Skeletal muscle satellite cell (primary cell): ENCODE measurements at regions not wholly inside any gene's neighbourhood (a gene's known extent, or its start where the extent isn't known, plus 50 kb on each side); places are given as distances from the start of the nearest gene placed in this dataset.
"Not testable (repeated sequence)": the region's sequence is repeated elsewhere in the genome, so short reads cannot be mapped to it uniquely, and the experiment has no call there.

Experiments
- H3K27me3 ChIP-seq: 2 replicates; pipeline ENCODE4 v1.7.0; 2013; ENCODE audit warnings: low read length; ENCODE audit not compliant: control insufficient read depth, insufficient read depth
- H3K36me3 ChIP-seq: 2 replicates; pipeline ENCODE4 v1.7.0; 2013; ENCODE audit warnings: mild to moderate bottlenecking, control low read depth, low read length; ENCODE audit not compliant: insufficient read depth
- H3K4me1 ChIP-seq: 2 replicates; pipeline ENCODE4 v1.7.0; 2013; ENCODE audit warnings: low read length; ENCODE audit not compliant: control insufficient read depth, insufficient read depth
- H3K4me2 ChIP-seq: 2 replicates; pipeline ENCODE4 v1.7.0; 2013; ENCODE audit warnings: mild to moderate bottlenecking, low read length
- H3K4me3 ChIP-seq: 2 replicates; pipeline ENCODE4 v1.7.0; 2013; ENCODE audit warnings: low read length
- H3K9ac ChIP-seq: 2 replicates; pipeline ENCODE4 v1.7.0; 2013; ENCODE audit warnings: mild to moderate bottlenecking, low read depth, low read length, moderate library complexity
- H3K9me3 ChIP-seq: replicated peaks from 2 replicates; pipeline ENCODE4 v1.7.0; 2013; ENCODE audit warnings: mild to moderate bottlenecking, control low read depth, low read length

- Histone ChIP-seq H3K9ac (no peak overlapping the region), H3K9me3 (no peaks in the 10 kb centered on the region), H3K27me3 (no peaks in the 10 kb centered on the region), H3K4me1 (no peaks in the 10 kb centered on the region), H3K36me3 (no peaks in the 10 kb centered on the region), H3K4me3 (no peak overlapping the region), H3K4me2 (no peak overlapping the region)
Observed at GRCh38 chr16:59351305-59351903, 617.3 kb upstream of the GOT2 start.

GRCh38 chr16:59350670-59351069 is 616.6 kb upstream of the GOT2 start:
- H3K4me3 ChIP-seq = no peak overlapping the region
- no peak overlapping the region for H3K9ac ChIP-seq
- H3K27me3 ChIP-seq = no peaks in the 10 kb centered on the region
- no peaks in the 10 kb centered on the region for H3K36me3 ChIP-seq
- no peaks in the 10 kb centered on the region for H3K4me1 ChIP-seq
- H3K4me2 ChIP-seq = no peak overlapping the region
- no peaks in the 10 kb centered on the region for H3K9me3 ChIP-seq

- Histone ChIP-seq H3K9me3 (no peaks in the 10 kb centered on the region), H3K36me3 (no peaks in the 10 kb centered on the region), H3K4me2 (no peak overlapping the region), H3K9ac (no peak overlapping the region), H3K4me3 (no peak overlapping the region), H3K4me1 (no peaks in the 10 kb centered on the region), H3K27me3 (no peaks in the 10 kb centered on the region)
Observed at GRCh38 chr16:59342669-59343068, 608.6 kb upstream of the GOT2 start.

GRCh38 chr16:59341368-59341767 is 607.3 kb upstream of the GOT2 start:
- no peak overlapping the region for H3K9ac ChIP-seq
- H3K4me2 ChIP-seq = no peak overlapping the region
- no peak overlapping the region for H3K4me3 ChIP-seq
- no peaks in the 10 kb centered on the region for H3K36me3 ChIP-seq
- no peaks in the 10 kb centered on the region for H3K4me1 ChIP-seq
- no peaks in the 10 kb centered on the region for H3K27me3 ChIP-seq
- no peaks in the 10 kb centered on the region for H3K9me3 ChIP-seq

- H3K4me3 ChIP-seq = no peak overlapping the region
- no peaks in the 10 kb centered on the region for H3K9me3 ChIP-seq
- no peaks in the 10 kb centered on the region for H3K27me3 ChIP-seq
- H3K36me3 ChIP-seq = no peaks in the 10 kb centered on the region
- H3K4me1 ChIP-seq = no peaks in the 10 kb centered on the region
- H3K9ac ChIP-seq = no peak overlapping the region
- H3K4me2 ChIP-seq = no peak overlapping the region
Observed at GRCh38 chr16:59339871-59340270, 605.8 kb upstream of the GOT2 start.

GRCh38 chr16:59336136-59336695 is 602.1 kb upstream of the GOT2 start:
- H3K4me2 ChIP-seq = no peak overlapping the region
- H3K36me3 ChIP-seq = no peaks in the 10 kb centered on the region
- no peaks in the 10 kb centered on the region for H3K4me1 ChIP-seq
- H3K9ac ChIP-seq = no peak overlapping the region
- no peaks in the 10 kb centered on the region for H3K9me3 ChIP-seq
- H3K4me3 ChIP-seq = no peak overlapping the region
- no peaks in the 10 kb centered on the region for H3K27me3 ChIP-seq

- H3K9ac ChIP-seq, H3K9me3 ChIP-seq, H3K4me2 ChIP-seq, H3K4me1 ChIP-seq, H3K36me3 ChIP-seq, H3K4me3 ChIP-seq, H3K27me3 ChIP-seq: not testable (repeated sequence)
Observed at GRCh38 chr16:59331708-59332107, 597.6 kb upstream of the GOT2 start.

GRCh38 chr16:59330019-59330670 is 596.0 kb upstream of the GOT2 start:
- H3K9ac ChIP-seq = no peak overlapping the region
- H3K36me3 ChIP-seq = no peaks in the 10 kb centered on the region
- peaks cover under 1% of the 10 kb centered on the region for H3K4me1 ChIP-seq
- no peaks in the 10 kb centered on the region for H3K9me3 ChIP-seq
- H3K4me2 ChIP-seq = no peak overlapping the region
- H3K27me3 ChIP-seq = no peaks in the 10 kb centered on the region
- no peak overlapping the region for H3K4me3 ChIP-seq

GRCh38 chr16:59328961-59329360 is 594.8 kb upstream of the GOT2 start:
- Histone ChIP-seq H3K36me3 (no peaks in the 10 kb centered on the region), H3K4me1 (peaks cover 4% of the 10 kb centered on the region), H3K4me2 (no peak overlapping the region), H3K27me3 (no peaks in the 10 kb centered on the region), H3K9me3 (no peaks in the 10 kb centered on the region), H3K4me3 (no peak overlapping the region), H3K9ac (no peak overlapping the region)

- Histone ChIP-seq H3K27me3 (no peaks in the 10 kb centered on the region), H3K4me1 (peaks cover 4% of the 10 kb centered on the region), H3K36me3 (no peaks in the 10 kb centered on the region), H3K4me2 (no peak overlapping the region), H3K4me3 (no peak overlapping the region), H3K9ac (no peak overlapping the region), H3K9me3 (no peaks in the 10 kb centered on the region)
Observed at GRCh38 chr16:59327894-59328293, 593.8 kb upstream of the GOT2 start.

GRCh38 chr16:59326955-59327354 is 592.8 kb upstream of the GOT2 start:
- Histone ChIP-seq H3K4me2 (no peak overlapping the region), H3K9me3 (no peaks in the 10 kb centered on the region), H3K9ac (no peak overlapping the region), H3K4me3 (no peak overlapping the region), H3K4me1 (peaks cover 4% of the 10 kb centered on the region), H3K36me3 (no peaks in the 10 kb centered on the region), H3K27me3 (no peaks in the 10 kb centered on the region)

GRCh38 chr16:59324462-59324861 is 590.3 kb upstream of the GOT2 start:
- Histone ChIP-seq H3K27me3 (no peaks in the 10 kb centered on the region), H3K36me3 (no peaks in the 10 kb centered on the region), H3K9me3 (no peaks in the 10 kb centered on the region), H3K9ac (no peak overlapping the region), H3K4me2 (no peak overlapping the region), H3K4me3 (no peak overlapping the region), H3K4me1 (peaks cover 4% of the 10 kb centered on the region)
